Colon (tissue), 2 donors: ENCODE measurements at regions not wholly inside any gene's neighbourhood (a gene's known extent, or its start where the extent isn't known, plus 50 kb on each side); places are given as distances from the start of the nearest gene placed in this dataset.
"Not testable (repeated sequence)": the region's sequence is repeated elsewhere in the genome, so short reads cannot be mapped to it uniquely, and the experiment has no call there.

ENCODE experiments used
- FAIRE-seq: peaks from 2 replicates; lab custom pipeline; 2012; peaks lifted over from hg19 to GRCh38; lab: Jason Lieb, UNC
- donor health status: control.
- donor health status: control.

GRCh38 chr7:115789901-115790300 is 240.7 kb downstream of the TFEC start:
- no peak for FAIRE-seq

DNA sequence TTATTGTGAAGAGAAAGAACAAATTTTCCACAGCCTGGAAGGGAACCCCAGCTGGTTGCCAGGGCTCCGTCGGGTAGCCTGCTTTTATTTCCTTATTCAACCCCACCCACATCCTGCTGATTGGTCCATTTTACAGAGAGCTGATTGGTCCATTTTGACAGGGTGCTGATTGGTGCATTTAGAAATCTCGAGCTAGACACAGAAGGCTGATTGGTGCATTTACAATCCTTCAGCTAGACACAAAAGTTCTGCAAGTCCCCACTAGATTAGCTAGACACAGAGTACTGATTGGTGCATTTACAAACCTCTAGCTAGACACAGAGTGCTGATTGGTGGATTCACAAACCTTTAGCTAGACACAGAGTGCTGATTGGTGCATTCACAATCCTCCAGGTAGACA is 241.1 kb downstream of the TFEC start:
- FAIRE-seq, result not testable (repeated sequence)

DNA sequence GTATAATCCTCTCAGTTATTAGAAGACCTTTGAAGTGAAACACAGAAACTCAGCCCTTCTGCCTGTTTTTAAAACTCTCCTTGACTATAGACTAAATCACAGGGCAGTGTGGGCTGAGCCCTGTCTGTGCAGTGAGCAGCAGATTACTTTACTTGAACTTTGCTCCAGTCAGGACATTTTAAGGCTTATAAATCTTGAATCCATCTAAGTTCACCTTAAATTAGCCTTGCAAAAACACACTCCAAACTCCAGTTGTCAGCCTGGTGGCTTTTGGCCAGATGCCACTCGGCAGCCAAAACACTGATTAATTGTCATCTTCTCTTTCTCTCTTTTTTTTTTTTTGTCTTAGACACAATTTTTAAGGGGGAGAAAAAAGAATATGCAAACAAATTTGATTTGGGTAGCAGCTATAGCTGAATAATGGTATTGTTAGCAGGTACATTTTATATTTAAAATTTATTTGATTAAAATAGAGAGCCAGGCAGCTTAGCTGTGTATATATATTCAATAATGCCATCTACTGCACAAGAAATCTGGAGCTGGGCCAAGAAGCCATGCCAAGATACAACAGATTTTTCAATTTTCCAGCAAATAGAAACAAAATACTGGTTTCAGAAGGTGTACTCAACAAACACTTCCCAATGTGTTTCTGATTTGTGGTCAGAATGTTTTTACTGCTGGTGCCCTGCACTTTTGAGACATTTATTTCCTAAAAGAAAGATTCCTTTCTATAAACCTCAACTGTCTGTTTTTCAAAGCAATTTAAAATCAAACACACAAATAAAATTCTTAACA is 247.7 kb downstream of the TFEC start:
- FAIRE-seq, result no peak

- FAIRE-seq, result no peak
These were observed 251.0 kb downstream of the TFEC start for GRCh38 chr7:115779561-115779960.

GRCh38 chr7:115775981-115776380 is 254.6 kb downstream of the TFEC start:
- no peak for FAIRE-seq

DNA sequence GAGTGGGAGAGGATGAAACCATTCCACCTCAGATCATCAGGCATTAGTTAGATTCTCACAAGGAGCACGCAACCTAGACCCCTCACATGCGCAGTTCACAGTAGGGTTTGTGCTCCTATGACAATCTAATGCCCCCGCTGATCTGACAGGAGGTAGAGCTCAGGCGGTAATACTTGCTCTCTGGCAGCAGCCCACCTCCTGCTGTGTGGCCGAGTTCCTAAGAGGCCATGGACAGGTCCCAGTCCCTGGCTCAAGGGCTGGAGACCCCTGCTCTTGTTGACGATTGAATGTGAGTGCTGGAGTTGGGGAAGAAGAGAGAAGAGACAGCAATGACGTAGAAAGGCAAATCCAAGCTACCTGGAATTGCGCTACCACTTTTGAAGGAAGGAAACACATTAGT is 267.2 kb downstream of the TFEC start:
- FAIRE-seq, result no peak

DNA sequence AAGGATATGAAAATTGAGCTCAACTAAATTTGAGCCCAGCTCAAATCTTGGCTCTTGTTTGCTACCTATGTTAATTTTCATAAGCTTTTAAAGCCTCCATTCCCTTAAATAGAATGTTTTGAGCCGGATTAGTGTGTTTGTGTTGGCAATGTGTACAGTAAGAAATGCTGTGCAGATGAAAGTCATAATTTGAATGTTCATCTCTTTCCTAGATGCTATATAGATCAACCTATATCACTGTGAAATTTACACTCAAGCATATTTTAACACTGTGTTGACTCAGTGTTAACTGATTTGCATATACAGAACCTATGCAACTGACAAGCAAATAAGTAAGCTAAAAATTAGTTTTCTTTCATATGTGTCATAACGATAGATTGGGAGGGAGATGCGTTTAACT is 272.5 kb downstream of the TFEC start:
- FAIRE-seq, result no peak

GRCh38 chr7:115754226-115754625 is 276.3 kb downstream of the TFEC start:
- FAIRE-seq, result no peak

- no peak for FAIRE-seq
These were observed 280.6 kb downstream of the TFEC start for GRCh38 chr7:115749924-115750323.

DNA sequence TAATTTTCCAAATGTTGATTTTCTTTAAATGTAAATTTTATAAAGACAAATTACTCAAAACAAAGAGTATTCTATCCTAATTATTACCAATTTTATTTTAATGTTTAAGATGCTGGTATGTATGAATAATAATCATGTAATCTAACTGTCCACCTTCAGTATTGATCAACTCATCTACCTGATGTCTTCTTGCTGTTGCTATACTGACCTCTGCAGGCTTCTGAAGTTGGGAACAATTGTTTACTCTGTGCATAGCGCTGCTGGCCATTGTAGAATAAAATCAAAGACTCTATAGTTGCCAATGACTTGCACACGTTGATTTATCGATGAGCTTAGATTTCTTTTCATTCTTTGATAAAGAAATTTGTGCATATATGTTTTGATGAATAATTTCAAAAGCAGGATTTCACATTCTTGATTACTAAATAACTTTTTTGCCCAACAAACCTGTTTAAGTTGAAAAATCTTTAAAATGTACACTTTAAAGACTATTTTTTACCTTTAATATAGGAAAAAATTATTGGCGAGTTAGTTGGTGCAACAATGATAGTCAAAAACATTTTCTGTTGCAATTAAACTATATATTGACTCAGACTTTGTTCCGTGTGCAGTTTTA is 282.3 kb downstream of the TFEC start:
- peak; percentile 88 for FAIRE-seq

- no peak for FAIRE-seq
These were observed 283.4 kb downstream of the TFEC start for GRCh38 chr7:115747174-115747573.

GRCh38 chr7:115740043-115740442 is 290.5 kb downstream of the TFEC start:
- no peak for FAIRE-seq

- no peak for FAIRE-seq
These were observed 295.9 kb downstream of the TFEC start for GRCh38 chr7:115734641-115735040.

GRCh38 chr7:115731796-115732471 is 298.6 kb downstream of the TFEC start:
- FAIRE-seq, result no peak

- FAIRE-seq, result no peak
These were observed 302.0 kb downstream of the TFEC start for GRCh38 chr7:115728518-115728917.

DNA sequence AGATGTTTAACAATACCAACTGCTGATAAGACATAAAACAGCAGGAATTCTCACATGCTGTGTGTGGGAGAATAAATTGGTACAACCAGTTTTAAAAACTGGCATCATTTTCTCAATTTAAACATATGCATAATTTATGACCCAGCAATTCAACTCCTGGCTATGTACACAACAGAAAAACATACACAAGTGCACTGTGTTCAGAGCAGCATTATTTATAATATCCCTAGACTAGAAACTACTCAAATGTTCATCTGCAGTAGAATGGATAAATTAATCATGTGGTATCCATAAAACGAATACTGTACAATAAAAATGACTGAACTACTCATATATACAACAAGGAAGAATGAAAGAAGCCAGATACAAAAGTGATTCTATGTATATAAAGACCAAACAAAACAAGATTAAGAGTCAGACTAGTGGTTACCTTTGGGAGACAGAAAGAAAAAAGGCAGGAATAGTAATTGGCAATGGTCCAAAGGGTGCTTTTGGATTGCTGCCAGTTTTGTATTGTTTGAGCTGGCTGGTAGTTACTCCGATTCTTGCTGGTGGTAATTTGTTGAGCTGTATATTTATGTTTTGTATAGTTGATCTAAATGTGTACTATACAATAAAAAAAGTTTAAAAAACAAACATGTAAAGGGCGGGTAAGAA is 306.0 kb downstream of the TFEC start:
- FAIRE-seq, result no peak

- FAIRE-seq, result no peak
These were observed 308.1 kb downstream of the TFEC start for GRCh38 chr7:115722302-115722977.

DNA sequence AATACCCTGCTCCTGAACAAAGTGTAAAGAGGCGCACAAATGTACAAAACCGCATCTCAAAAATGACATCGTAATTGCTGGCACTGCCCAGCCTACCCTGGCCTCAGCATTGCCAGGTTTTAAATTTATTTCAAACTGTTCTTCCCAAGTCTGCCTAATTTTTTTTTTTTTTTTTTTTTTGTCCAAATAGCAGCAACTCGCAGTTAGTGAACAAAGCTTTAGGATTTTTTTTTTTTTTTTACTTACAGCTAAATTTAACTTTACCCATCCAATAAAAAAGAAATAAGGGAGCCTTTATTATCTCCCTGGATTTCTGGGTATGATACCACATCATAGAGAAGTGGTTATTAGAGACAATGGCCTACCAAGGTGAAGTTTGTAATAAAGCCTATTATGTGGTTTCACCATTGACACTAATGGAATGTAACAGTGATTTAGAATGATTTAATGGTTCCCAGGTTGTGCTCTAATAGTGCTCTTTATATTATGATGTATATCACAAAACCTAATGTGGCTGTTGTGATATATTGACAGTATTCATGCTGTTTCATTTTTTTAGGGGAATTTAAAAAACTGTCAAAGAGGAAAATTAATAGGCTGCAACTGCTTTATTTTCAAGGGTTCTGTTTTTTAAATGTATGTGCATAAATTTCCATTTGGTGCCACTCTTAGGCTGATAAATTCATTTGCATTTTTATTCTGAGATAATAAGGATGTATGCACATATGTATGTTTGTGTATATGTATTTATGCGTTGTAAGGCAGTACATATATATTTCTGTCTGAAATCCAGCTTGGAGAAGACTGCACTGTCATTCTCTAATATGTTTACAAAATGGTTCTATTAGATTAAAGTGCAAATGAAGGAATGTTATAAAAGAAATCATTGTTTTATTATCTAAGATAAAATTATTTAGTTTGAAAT is 309.0 kb downstream of the TFEC start:
- FAIRE-seq, result no peak

DNA sequence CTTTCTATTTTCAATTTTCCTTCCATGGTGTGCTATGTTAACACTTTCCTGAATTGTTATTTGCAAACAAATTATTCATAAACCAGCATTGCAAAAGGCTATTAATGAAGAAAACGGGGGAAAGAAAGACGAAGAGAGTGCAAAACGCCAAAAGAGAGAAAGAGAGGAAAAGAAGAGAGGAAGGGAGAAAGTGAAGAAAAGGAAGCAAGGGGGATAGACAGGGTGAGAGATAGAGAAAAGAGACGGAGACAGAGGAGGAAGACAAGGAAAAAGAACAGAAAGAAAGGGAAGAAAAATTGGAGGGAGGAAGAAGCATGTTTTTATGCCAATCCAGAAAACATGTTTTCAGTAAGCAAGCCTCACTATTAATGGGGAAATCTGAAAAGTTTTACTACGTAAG is 310.6 kb downstream of the TFEC start:
- no peak for FAIRE-seq

DNA sequence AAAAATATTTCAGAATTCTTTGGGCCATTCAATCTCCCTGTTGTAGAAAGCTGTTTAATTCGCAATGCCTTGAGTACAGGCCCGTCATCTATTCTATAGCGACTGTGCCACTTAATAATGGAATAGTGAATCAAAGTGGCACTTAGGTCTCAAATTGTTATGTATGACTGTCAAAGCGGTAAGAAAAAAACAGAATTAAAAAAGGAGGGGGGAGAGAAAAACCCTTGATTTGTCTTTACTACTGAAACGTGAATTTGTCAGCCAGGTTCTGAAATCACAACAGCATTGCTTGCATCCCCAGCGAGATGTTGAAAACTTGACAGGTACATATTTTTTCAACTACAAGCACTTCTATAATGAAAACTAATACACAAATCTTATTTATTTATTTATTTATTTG is 320.9 kb downstream of the TFEC start:
- FAIRE-seq, result no peak

DNA sequence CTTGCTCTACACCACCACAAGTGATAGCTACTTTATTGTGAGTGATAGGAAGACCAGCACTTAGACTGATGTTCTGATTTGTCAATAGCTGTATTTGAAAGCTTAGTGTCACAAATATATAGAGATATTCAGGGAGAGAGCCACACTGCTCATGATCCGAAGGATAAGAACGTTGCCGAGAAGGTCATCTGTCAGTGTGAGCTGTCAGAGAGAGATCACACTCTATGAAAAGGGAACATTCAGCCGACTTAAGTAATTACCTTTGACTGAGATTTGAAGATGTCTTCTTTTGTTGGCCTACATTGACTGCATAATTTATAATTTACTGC is 322.6 kb downstream of the TFEC start:
- FAIRE-seq, result no peak
